WTC11 (cell line): ENCODE measurements at regions not wholly inside any gene's neighbourhood (a gene's known extent, or its start where the extent isn't known, plus 50 kb on each side); places are given as distances from the start of the nearest gene placed in this dataset.

Experiments used
- ATAC-seq: fragments of 200-7000 bp; cut with Tn5 transposase; 2 replicates; pipeline ENCODE4 v1.10.0; 2021; ENCODE audit warnings: mild to moderate bottlenecking, moderate library complexity
- CTCF ChIA-PET: fragments of 300-600 bp; sonication (Branson Sonifier 250); formaldehyde crosslinking; loops from one replicate; lab custom pipeline; 2021; ENCODE audit warnings: antibody characterized with exemption; lab: Charles Lee
- POLR2A ChIA-PET: fragments of 350-600 bp; sonication (Branson Sonifier 250); formaldehyde crosslinking; loops from one replicate; lab custom pipeline; 2021; ENCODE audit warnings: antibody characterized with exemption; lab: Charles Lee
- DNase-seq: peaks from one replicate; pipeline ENCODE4 v3.0.0; 2021; ENCODE audit warnings: low spot score
- H3K27ac Mint-ChIP-seq: 2 replicates; pipeline ENCODE4 v1.8.0; 2021; ENCODE audit warnings: mixed read lengths
- H3K27me3 Mint-ChIP-seq: 2 replicates; pipeline ENCODE4 v1.8.0; 2021; ENCODE audit warnings: low read depth, mild to moderate bottlenecking, moderate library complexity, mixed read lengths
- H3K36me3 Mint-ChIP-seq: 2 replicates; pipeline ENCODE4 v1.8.0; 2021; ENCODE audit warnings: mixed read lengths
- H3K4me1 Mint-ChIP-seq: 2 replicates; pipeline ENCODE4 v1.8.0; 2022; ENCODE audit warnings: mixed read lengths
- H3K4me3 Mint-ChIP-seq: 2 replicates; pipeline ENCODE4 v1.8.0; 2021; ENCODE audit warnings: mild to moderate bottlenecking, moderate library complexity, mixed read lengths
- H3K9me3 Mint-ChIP-seq: 2 replicates; pipeline ENCODE4 v1.8.0; 2021; ENCODE audit warnings: mixed read lengths
- AR ChIP-seq: fragments of 250-450 bp; sonication (Bioruptor Pico); IDR thresholded peaks from 2 replicates; pipeline ENCODE4 v1.9.0; 2021; ENCODE audit warnings: mild to moderate bottlenecking
- CREM ChIP-seq: sonication (generic); formaldehyde crosslinking; IDR thresholded peaks from 2 replicates; pipeline ENCODE4 v1.8.1; 2022; ENCODE audit warnings: mild to moderate bottlenecking, missing genetic modification reagents, moderate library complexity
- E2F4 ChIP-seq: sonication (generic); formaldehyde crosslinking; IDR thresholded peaks from 2 replicates; pipeline ENCODE4 v1.8.1; 2022; ENCODE audit warnings: low read depth, mild to moderate bottlenecking, moderate library complexity, missing genetic modification reagents, borderline replicate concordance
- E2F5 ChIP-seq: sonication (generic); formaldehyde crosslinking; IDR thresholded peaks from 2 replicates; pipeline ENCODE4 v1.8.1; 2022; ENCODE audit warnings: mild to moderate bottlenecking, moderate library complexity, missing genetic modification reagents
- FOXJ3 ChIP-seq: sonication (generic); formaldehyde crosslinking; IDR thresholded peaks from 2 replicates; pipeline ENCODE4 v1.9.0; 2021; ENCODE audit warnings: missing genetic modification reagents, mild to moderate bottlenecking, borderline replicate concordance
- FOXK1 ChIP-seq: sonication (generic); formaldehyde crosslinking; IDR thresholded peaks from 2 replicates; pipeline ENCODE4 v1.8.0; 2022; ENCODE audit warnings: mild to moderate bottlenecking, moderate library complexity, missing genetic modification reagents
- GRHL2 ChIP-seq: fragments of 250-450 bp; sonication (Bioruptor Pico); IDR thresholded peaks from 2 replicates; pipeline ENCODE4 v1.8.0; 2022; ENCODE audit warnings: mild to moderate bottlenecking, moderate library complexity; ENCODE audit not compliant: insufficient replicate concordance, severe bottlenecking
- HMGXB4 ChIP-seq: sonication (generic); formaldehyde crosslinking; IDR thresholded peaks from 2 replicates; pipeline ENCODE4 v1.8.1; 2023; ENCODE audit warnings: mild to moderate bottlenecking, moderate library complexity, missing genetic modification reagents
- JUN ChIP-seq: sonication (generic); formaldehyde crosslinking; IDR thresholded peaks from 2 replicates; pipeline ENCODE4 v1.8.0; 2023; ENCODE audit warnings: mild to moderate bottlenecking, missing genetic modification reagents
- MXD4 ChIP-seq: fragments of 250-450 bp; sonication (Bioruptor Pico); IDR thresholded peaks from 2 replicates; pipeline ENCODE4 v1.8.0; 2021; ENCODE audit warnings: mild to moderate bottlenecking, moderate library complexity, borderline replicate concordance
- SMAD4 ChIP-seq: sonication (generic); formaldehyde crosslinking; IDR thresholded peaks from 2 replicates; pipeline ENCODE4 v1.8.0; 2022; ENCODE audit warnings: mild to moderate bottlenecking, missing genetic modification reagents
- STAT6 ChIP-seq: sonication (generic); formaldehyde crosslinking; conservative IDR thresholded peaks from 2 replicates; pipeline ENCODE4 v1.8.1; 2023; ENCODE audit warnings: mild to moderate bottlenecking, low read depth, missing genetic modification reagents, moderate library complexity
- TP53 ChIP-seq: sonication (generic); formaldehyde crosslinking; IDR thresholded peaks from 2 replicates; pipeline ENCODE4 v1.8.1; 2023; ENCODE audit warnings: mild to moderate bottlenecking, missing genetic modification reagents
- ZBTB21 ChIP-seq: sonication (generic); formaldehyde crosslinking; IDR thresholded peaks from 2 replicates; pipeline ENCODE4 v1.8.1; 2023; ENCODE audit warnings: mild to moderate bottlenecking, missing genetic modification reagents, borderline replicate concordance
- ZNF232 ChIP-seq: sonication (generic); formaldehyde crosslinking; IDR thresholded peaks from 2 replicates; pipeline ENCODE4 v1.8.0; 2022; ENCODE audit warnings: mild to moderate bottlenecking, missing genetic modification reagents
- ZNF263 ChIP-seq: sonication (generic); formaldehyde crosslinking; IDR thresholded peaks from 2 replicates; pipeline ENCODE4 v1.8.1; 2022; ENCODE audit warnings: low read depth, mild to moderate bottlenecking, moderate library complexity, missing genetic modification reagents
- ZNF317 ChIP-seq: sonication (generic); formaldehyde crosslinking; IDR thresholded peaks from 2 replicates; pipeline ENCODE4 v1.8.1; 2023; ENCODE audit warnings: low read depth, mild to moderate bottlenecking, moderate library complexity, missing genetic modification reagents, borderline replicate concordance
- ZNF532 ChIP-seq: fragments of 250-450 bp; sonication (Bioruptor Pico); IDR thresholded peaks from 2 replicates; pipeline ENCODE4 v1.9.0; 2021; ENCODE audit warnings: mild to moderate bottlenecking, borderline replicate concordance
- ZNF671 ChIP-seq: fragments of 250-450 bp; sonication (Bioruptor Pico); IDR thresholded peaks from 2 replicates; pipeline ENCODE4 v1.8.0; 2021; ENCODE audit warnings: mild to moderate bottlenecking

- Mint-ChIP-seq H3K27ac (no peak overlapping the region), H3K36me3 (no peaks in the 10 kb centered on the region), H3K9me3 (no peaks in the 10 kb centered on the region), H3K27me3 (no peaks in the 10 kb centered on the region), H3K4me3 (no peak overlapping the region), H3K4me1 (peaks cover 3% of the 10 kb centered on the region)
- DNase-seq (no peak), ATAC-seq (no peak)
- ChIA-PET POLR2A (no interaction called here), CTCF (interaction anchor here (1.7 kb wide), 1 partner anchor 53 kb away, joined by 4 read pairs; no protein-coding TSS in a partner anchor)
- TF ChIP-seq AR (CRISPR knock-in tag) (no peak), JUN (no peak), FOXJ3 (CRISPR knock-in tag) (no peak), ZNF532 (CRISPR knock-in tag) (no peak), MXD4 (no peak)
Measured at GRCh38 chr7:111676167-111676566, 113.9 kb upstream of the IMMP2L start.

- no peaks in the 10 kb centered on the region for H3K9me3 Mint-ChIP-seq
- ChIA-PET POLR2A (no interaction called here), CTCF (interaction anchor here (0.7 kb wide), 1 partner anchor 9 kb away, joined by 7 read pairs; no protein-coding TSS in a partner anchor)
- no peak for TF ChIP-seq ZNF671 (CRISPR knock-in tag)
- no peak for TF ChIP-seq GRHL2 (CRISPR knock-in tag)
- TF ChIP-seq ZNF263 (CRISPR knock-in tag), result no peak
- no peak for TF ChIP-seq ZBTB21 (CRISPR knock-in tag)
- no peak for TF ChIP-seq ZNF317 (CRISPR knock-in tag)
- no peak overlapping the region for H3K27ac Mint-ChIP-seq
- no peak overlapping the region for H3K4me3 Mint-ChIP-seq
- H3K27me3 Mint-ChIP-seq, result no peaks in the 10 kb centered on the region
- no peak for ATAC-seq
- H3K4me1 Mint-ChIP-seq, result peaks cover 10% of the 10 kb centered on the region
- DNase-seq, result no peak
- no peaks in the 10 kb centered on the region for H3K36me3 Mint-ChIP-seq
Measured at GRCh38 chr7:111672901-111673300, 110.6 kb upstream of the IMMP2L start.

- POLR2A ChIA-PET, result no interaction called here
- Mint-ChIP-seq H3K4me1 (peaks cover 10% of the 10 kb centered on the region), H3K4me3 (no peak overlapping the region), H3K36me3 (no peaks in the 10 kb centered on the region), H3K27me3 (no peaks in the 10 kb centered on the region), H3K27ac (no peak overlapping the region), H3K9me3 (no peaks in the 10 kb centered on the region)
- DNase-seq (no peak), ATAC-seq (no peak)
- CTCF ChIA-PET, result no interaction called here
- TF ChIP-seq E2F4 (no peak), HMGXB4 (no peak), E2F5 (no peak), STAT6 (CRISPR knock-in tag) (no peak), TP53 (no peak), CREM (CRISPR knock-in tag) (no peak), ZNF671 (CRISPR knock-in tag) (no peak), FOXK1 (CRISPR knock-in tag) (no peak), ZNF232 (CRISPR knock-in tag) (no peak), SMAD4 (no peak), FOXJ3 (CRISPR knock-in tag) (no peak)
Measured at GRCh38 chr7:111671927-111672326, 109.6 kb upstream of the IMMP2L start.
